ENCODE measurements at regions not wholly inside any gene's neighbourhood (a gene's known extent, or its start where the extent isn't known, plus 50 kb on each side); places are given as distances from the start of the nearest gene placed in this dataset.

DNA sequence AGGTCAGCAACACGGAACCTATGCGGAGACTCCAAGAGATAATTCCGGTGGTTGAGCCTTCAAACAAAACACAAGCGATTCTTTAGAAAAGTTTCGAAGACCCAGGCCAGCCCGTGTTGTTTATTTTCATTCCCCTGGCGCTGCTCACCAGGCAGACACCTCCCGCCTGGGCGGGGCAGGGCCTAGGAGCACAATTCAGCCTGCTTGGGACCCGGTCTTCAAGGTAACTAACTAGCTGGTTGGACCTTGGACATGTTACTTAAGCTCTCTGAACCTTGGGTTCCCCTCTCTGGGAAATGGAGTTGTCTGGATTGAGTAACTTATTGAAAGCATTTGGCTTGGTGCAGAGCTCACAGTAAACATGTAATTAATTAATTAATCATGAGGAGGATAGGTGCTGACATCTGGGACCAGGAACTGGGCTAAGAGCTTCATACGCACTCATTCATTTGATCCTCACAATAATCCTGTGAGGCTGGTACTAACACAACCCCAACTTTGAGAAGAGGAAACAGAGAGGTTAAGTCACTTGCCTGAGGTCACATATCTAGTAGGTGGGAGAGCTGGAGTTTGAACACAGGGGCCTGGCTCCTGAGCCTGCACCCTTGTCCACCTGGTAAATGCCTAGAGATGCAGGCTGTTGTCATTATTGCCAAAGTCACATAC lies 125.3 kb upstream of the SMURF2 start (continued):
- TF ChIP-seq, protein P1, sequence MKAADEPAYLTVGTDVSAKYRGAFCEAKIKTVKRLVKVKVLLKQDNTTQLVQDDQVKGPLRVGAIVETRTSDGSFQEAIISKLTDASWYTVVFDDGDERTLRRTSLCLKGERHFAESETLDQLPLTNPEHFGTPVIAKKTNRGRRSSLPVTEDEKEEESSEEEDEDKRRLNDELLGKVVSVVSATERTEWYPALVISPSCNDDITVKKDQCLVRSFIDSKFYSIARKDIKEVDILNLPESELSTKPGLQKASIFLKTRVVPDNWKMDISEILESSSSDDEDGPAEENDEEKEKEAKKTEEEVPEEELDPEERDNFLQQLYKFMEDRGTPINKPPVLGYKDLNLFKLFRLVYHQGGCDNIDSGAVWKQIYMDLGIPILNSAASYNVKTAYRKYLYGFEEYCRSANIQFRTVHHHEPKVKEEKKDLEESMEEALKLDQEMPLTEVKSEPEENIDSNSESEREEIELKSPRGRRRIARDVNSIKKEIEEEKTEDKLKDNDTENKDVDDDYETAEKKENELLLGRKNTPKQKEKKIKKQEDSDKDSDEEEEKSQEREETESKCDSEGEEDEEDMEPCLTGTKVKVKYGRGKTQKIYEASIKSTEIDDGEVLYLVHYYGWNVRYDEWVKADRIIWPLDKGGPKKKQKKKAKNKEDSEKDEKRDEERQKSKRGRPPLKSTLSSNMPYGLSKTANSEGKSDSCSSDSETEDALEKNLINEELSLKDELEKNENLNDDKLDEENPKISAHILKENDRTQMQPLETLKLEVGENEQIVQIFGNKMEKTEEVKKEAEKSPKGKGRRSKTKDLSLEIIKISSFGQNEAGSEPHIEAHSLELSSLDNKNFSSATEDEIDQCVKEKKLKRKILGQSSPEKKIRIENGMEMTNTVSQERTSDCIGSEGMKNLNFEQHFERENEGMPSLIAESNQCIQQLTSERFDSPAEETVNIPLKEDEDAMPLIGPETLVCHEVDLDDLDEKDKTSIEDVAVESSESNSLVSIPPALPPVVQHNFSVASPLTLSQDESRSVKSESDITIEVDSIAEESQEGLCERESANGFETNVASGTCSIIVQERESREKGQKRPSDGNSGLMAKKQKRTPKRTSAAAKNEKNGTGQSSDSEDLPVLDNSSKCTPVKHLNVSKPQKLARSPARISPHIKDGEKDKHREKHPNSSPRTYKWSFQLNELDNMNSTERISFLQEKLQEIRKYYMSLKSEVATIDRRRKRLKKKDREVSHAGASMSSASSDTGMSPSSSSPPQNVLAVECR (CRISPR knock-in tag; IDR thresholded peaks at IDR 0.05; ENCODE audit: borderline replicate concordance), result peak; percentile 46; the same call in 1 of the 2 replicates
- TF ChIP-seq CEBPB (IDR thresholded peaks at IDR 0.05; ENCODE audit: borderline replicate concordance, low read depth, low read length) (peak; percentile 59; the same call in 1 of the 2 replicates), MED13 (CRISPR knock-in tag; IDR thresholded peaks at IDR 0.05) (no peak), ZNF543 (CRISPR knock-in tag; IDR thresholded peaks at IDR 0.05) (no peak), ZNF644 (CRISPR knock-in tag; IDR thresholded peaks at IDR 0.05; ENCODE audit: low read depth) (no peak), ZFP41 (CRISPR knock-in tag; IDR thresholded peaks at IDR 0.05; ENCODE audit: borderline replicate concordance) (no peak), THAP11 (CRISPR knock-in tag; IDR thresholded peaks at IDR 0.05) (peak; percentile 49; the same call in 1 of the 2 replicates), IKZF4 (CRISPR knock-in tag; IDR thresholded peaks at IDR 0.05; ENCODE audit: borderline replicate concordance, low read depth, not compliant biosample characterization) (no peak), REXO4 (CRISPR knock-in tag; IDR thresholded peaks at IDR 0.05; ENCODE audit: borderline replicate concordance) (no peak)
- TF ChIP-seq, protein P2, sequence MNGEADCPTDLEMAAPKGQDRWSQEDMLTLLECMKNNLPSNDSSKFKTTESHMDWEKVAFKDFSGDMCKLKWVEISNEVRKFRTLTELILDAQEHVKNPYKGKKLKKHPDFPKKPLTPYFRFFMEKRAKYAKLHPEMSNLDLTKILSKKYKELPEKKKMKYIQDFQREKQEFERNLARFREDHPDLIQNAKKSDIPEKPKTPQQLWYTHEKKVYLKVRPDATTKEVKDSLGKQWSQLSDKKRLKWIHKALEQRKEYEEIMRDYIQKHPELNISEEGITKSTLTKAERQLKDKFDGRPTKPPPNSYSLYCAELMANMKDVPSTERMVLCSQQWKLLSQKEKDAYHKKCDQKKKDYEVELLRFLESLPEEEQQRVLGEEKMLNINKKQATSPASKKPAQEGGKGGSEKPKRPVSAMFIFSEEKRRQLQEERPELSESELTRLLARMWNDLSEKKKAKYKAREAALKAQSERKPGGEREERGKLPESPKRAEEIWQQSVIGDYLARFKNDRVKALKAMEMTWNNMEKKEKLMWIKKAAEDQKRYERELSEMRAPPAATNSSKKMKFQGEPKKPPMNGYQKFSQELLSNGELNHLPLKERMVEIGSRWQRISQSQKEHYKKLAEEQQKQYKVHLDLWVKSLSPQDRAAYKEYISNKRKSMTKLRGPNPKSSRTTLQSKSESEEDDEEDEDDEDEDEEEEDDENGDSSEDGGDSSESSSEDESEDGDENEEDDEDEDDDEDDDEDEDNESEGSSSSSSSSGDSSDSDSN (CRISPR knock-in tag; IDR thresholded peaks at IDR 0.05), result peak; percentile 16; the same call in 1 of the 2 replicates
- TF ChIP-seq, protein P3, sequence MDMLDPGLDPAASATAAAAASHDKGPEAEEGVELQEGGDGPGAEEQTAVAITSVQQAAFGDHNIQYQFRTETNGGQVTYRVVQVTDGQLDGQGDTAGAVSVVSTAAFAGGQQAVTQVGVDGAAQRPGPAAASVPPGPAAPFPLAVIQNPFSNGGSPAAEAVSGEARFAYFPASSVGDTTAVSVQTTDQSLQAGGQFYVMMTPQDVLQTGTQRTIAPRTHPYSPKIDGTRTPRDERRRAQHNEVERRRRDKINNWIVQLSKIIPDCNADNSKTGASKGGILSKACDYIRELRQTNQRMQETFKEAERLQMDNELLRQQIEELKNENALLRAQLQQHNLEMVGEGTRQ (IDR thresholded peaks at IDR 0.05; ENCODE audit: low read depth, low read length), result no peak
- TF ChIP-seq, protein P3 (CRISPR knock-in tag; IDR thresholded peaks at IDR 0.05; ENCODE audit: borderline replicate concordance), result no peak
- TF ChIP-seq, protein P4, sequence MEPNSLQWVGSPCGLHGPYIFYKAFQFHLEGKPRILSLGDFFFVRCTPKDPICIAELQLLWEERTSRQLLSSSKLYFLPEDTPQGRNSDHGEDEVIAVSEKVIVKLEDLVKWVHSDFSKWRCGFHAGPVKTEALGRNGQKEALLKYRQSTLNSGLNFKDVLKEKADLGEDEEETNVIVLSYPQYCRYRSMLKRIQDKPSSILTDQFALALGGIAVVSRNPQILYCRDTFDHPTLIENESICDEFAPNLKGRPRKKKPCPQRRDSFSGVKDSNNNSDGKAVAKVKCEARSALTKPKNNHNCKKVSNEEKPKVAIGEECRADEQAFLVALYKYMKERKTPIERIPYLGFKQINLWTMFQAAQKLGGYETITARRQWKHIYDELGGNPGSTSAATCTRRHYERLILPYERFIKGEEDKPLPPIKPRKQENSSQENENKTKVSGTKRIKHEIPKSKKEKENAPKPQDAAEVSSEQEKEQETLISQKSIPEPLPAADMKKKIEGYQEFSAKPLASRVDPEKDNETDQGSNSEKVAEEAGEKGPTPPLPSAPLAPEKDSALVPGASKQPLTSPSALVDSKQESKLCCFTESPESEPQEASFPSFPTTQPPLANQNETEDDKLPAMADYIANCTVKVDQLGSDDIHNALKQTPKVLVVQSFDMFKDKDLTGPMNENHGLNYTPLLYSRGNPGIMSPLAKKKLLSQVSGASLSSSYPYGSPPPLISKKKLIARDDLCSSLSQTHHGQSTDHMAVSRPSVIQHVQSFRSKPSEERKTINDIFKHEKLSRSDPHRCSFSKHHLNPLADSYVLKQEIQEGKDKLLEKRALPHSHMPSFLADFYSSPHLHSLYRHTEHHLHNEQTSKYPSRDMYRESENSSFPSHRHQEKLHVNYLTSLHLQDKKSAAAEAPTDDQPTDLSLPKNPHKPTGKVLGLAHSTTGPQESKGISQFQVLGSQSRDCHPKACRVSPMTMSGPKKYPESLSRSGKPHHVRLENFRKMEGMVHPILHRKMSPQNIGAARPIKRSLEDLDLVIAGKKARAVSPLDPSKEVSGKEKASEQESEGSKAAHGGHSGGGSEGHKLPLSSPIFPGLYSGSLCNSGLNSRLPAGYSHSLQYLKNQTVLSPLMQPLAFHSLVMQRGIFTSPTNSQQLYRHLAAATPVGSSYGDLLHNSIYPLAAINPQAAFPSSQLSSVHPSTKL (CRISPR knock-in tag; IDR thresholded peaks at IDR 0.05), result peak; percentile 51; the same call in 1 of the 2 replicates
- TF ChIP-seq, protein P5, sequence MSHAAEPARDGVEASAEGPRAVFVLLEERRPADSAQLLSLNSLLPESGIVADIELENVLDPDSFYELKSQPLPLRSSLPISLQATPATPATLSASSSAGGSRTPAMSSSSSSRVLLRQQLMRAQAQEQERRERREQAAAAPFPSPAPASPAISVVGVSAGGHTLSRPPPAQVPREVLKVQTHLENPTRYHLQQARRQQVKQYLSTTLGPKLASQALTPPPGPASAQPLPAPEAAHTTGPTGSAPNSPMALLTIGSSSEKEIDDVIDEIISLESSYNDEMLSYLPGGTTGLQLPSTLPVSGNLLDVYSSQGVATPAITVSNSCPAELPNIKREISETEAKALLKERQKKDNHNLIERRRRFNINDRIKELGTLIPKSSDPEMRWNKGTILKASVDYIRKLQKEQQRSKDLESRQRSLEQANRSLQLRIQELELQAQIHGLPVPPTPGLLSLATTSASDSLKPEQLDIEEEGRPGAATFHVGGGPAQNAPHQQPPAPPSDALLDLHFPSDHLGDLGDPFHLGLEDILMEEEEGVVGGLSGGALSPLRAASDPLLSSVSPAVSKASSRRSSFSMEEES (CRISPR knock-in tag; IDR thresholded peaks at IDR 0.05), result no peak

All from HepG2 (cell line).